ENCODE measurements at regions not wholly inside any gene's neighbourhood (a gene's known extent, or its start where the extent isn't known, plus 50 kb on each side); places are given as distances from the start of the nearest gene placed in this dataset.

GRCh38 chr18:65282096-65282495, 468.7 kb upstream of the CDH7 start:
- no peaks in the 10 kb centered on the region for H3K9me3 ChIP-seq (ENCODE audit: insufficient read depth, low read length, severe bottlenecking)
- DNase-seq (no peak), ATAC-seq (ENCODE audit: insufficient read depth, low read depth) (no peak)
- TF ChIP-seq EZH2 (IDR thresholded peaks at IDR 0.05; ENCODE audit: borderline replicate concordance, low read depth, low read length, severe bottlenecking) (no peak), CTCF (IDR thresholded peaks at IDR 0.05; ENCODE audit: borderline replicate concordance, extremely low read depth, low read length, poor library complexity, severe bottlenecking) (no peak)
- H2AFZ ChIP-seq (ENCODE audit: low read depth, low read length) = no peak overlapping the region
- no peaks in the 10 kb centered on the region for H3K4me1 ChIP-seq (ENCODE audit: insufficient read depth, low read length)
- H4K20me1 ChIP-seq (ENCODE audit: insufficient read depth, low read length) = no peaks in the 10 kb centered on the region
- H3K4me2 ChIP-seq (ENCODE audit: insufficient read depth, low read length) = no peak overlapping the region
- no peak overlapping the region for H3K27ac ChIP-seq (ENCODE audit: low read length)
- no peaks in the 10 kb centered on the region for H3K79me2 ChIP-seq (ENCODE audit: insufficient read depth, low read length)
- H3K9ac ChIP-seq (ENCODE audit: low read depth, low read length) = no peak overlapping the region
- H3K36me3 ChIP-seq (ENCODE audit: insufficient read depth, low read length) = no peaks in the 10 kb centered on the region
- no peak overlapping the region for H3K4me3 ChIP-seq (ENCODE audit: low read depth in 1 of 2, low read length in 2 of 2)
- H3K27me3 ChIP-seq (ENCODE audit: insufficient read depth, low read length, poor library complexity) = no peaks in the 10 kb centered on the region

- Histone ChIP-seq H3K4me1 (ENCODE audit: insufficient read depth, low read length) (no peaks in the 10 kb centered on the region), H3K4me2 (ENCODE audit: insufficient read depth, low read length) (no peak overlapping the region), H3K9ac (ENCODE audit: low read depth, low read length) (no peak overlapping the region), H3K9me3 (ENCODE audit: insufficient read depth, low read length, severe bottlenecking) (no peaks in the 10 kb centered on the region), H3K79me2 (ENCODE audit: insufficient read depth, low read length) (no peaks in the 10 kb centered on the region), H3K36me3 (ENCODE audit: insufficient read depth, low read length) (no peaks in the 10 kb centered on the region), H3K4me3 (ENCODE audit: low read depth in 1 of 2, low read length in 2 of 2) (no peak overlapping the region), H2AFZ (ENCODE audit: low read depth, low read length) (no peak overlapping the region), H3K27me3 (ENCODE audit: insufficient read depth, low read length, poor library complexity) (no peaks in the 10 kb centered on the region), H3K27ac (ENCODE audit: low read length) (no peak overlapping the region), H4K20me1 (ENCODE audit: insufficient read depth, low read length) (no peaks in the 10 kb centered on the region)
- TF ChIP-seq CTCF (IDR thresholded peaks at IDR 0.05; ENCODE audit: borderline replicate concordance, extremely low read depth, low read length, poor library complexity, severe bottlenecking) (no peak), EZH2 (IDR thresholded peaks at IDR 0.05; ENCODE audit: borderline replicate concordance, low read depth, low read length, severe bottlenecking) (no peak)
- ATAC-seq (ENCODE audit: insufficient read depth, low read depth) = no peak
- no peak for DNase-seq
These were observed 471.0 kb upstream of the CDH7 start for GRCh38 chr18:65279668-65280305.

GRCh38 chr18:65278939-65279667, 471.7 kb upstream of the CDH7 start:
- H3K4me3 ChIP-seq (ENCODE audit: low read depth in 1 of 2, low read length in 2 of 2) = no peak overlapping the region
- TF ChIP-seq EZH2 (IDR thresholded peaks at IDR 0.05; ENCODE audit: borderline replicate concordance, low read depth, low read length, severe bottlenecking) (no peak), CTCF (IDR thresholded peaks at IDR 0.05; ENCODE audit: borderline replicate concordance, extremely low read depth, low read length, poor library complexity, severe bottlenecking) (no peak)
- no peak overlapping the region for H3K4me2 ChIP-seq (ENCODE audit: insufficient read depth, low read length)
- H3K36me3 ChIP-seq (ENCODE audit: insufficient read depth, low read length) = no peaks in the 10 kb centered on the region
- H3K27me3 ChIP-seq (ENCODE audit: insufficient read depth, low read length, poor library complexity) = no peaks in the 10 kb centered on the region
- no peak overlapping the region for H2AFZ ChIP-seq (ENCODE audit: low read depth, low read length)
- H4K20me1 ChIP-seq (ENCODE audit: insufficient read depth, low read length) = no peaks in the 10 kb centered on the region
- no peak for DNase-seq
- H3K9me3 ChIP-seq (ENCODE audit: insufficient read depth, low read length, severe bottlenecking) = no peaks in the 10 kb centered on the region
- no peak overlapping the region for H3K27ac ChIP-seq (ENCODE audit: low read length)
- H3K79me2 ChIP-seq (ENCODE audit: insufficient read depth, low read length) = no peaks in the 10 kb centered on the region
- H3K9ac ChIP-seq (ENCODE audit: low read depth, low read length) = no peak overlapping the region
- ATAC-seq (ENCODE audit: insufficient read depth, low read depth) = no peak
- H3K4me1 ChIP-seq (ENCODE audit: insufficient read depth, low read length) = no peaks in the 10 kb centered on the region

All from DND-41 (cell line).